Central memory CD4-positive, alpha-beta T cell (primary cell): ENCODE measurements at regions not wholly inside any gene's neighbourhood (a gene's known extent, or its start where the extent isn't known, plus 50 kb on each side); places are given as distances from the start of the nearest gene placed in this dataset.

Experiments used
- DNase-seq: peaks from one replicate; pipeline ENCODE4 v3.0.0; 2022

DNA sequence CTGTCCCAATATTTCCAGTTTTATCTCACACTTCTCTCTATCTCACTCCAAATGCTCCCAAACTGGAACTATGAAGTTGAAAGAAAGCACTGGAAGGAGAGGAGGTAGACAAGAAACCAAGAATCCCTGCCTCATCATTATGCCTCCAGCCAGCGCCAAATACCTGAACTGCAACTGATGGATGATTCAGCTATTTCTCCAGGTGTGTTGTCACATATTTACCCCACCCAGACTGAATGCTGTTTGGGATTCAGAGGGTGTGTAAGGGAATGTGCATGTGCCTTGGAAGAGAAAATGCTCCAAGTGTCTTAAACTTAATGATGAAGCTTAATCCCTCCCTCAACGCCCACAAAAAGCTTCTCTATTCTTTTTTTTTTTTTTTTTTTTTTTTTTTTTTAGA lies 269.5 kb upstream of the ATP11B start:
- DNase-seq: no peak

DNA sequence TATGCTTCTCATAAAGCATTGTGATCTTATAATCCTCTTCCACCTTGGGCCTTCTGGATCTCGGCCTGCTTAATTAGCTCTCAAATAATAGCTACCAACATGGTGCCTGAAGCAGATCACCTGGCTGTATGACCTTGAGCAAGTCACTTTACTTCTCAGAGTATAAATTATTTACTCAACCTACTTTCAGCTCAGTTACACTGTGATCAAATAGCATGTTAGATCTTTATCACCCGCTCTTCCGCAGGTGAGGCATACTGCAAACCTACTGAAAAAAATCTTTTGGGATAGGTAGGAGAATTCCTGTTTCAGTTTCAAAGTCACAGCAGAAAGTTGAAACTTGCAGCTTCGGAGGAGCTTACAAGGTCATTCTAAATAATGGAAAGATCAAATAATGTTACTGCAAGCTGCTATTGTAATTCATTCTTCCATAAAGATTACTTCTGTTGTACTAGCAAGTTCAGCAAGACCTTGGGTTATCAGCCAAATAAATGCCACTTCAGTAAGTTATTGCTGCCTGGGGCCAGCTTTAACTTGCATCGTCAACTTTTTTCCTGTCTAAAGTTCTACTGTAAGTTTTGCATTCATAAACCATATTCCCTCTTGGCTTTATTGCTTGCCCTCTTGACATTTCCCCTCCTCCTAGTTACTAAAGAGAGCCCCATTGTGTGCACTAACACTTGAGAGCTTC lies 268.4 kb upstream of the ATP11B start:
- DNase-seq: no peak

DNA sequence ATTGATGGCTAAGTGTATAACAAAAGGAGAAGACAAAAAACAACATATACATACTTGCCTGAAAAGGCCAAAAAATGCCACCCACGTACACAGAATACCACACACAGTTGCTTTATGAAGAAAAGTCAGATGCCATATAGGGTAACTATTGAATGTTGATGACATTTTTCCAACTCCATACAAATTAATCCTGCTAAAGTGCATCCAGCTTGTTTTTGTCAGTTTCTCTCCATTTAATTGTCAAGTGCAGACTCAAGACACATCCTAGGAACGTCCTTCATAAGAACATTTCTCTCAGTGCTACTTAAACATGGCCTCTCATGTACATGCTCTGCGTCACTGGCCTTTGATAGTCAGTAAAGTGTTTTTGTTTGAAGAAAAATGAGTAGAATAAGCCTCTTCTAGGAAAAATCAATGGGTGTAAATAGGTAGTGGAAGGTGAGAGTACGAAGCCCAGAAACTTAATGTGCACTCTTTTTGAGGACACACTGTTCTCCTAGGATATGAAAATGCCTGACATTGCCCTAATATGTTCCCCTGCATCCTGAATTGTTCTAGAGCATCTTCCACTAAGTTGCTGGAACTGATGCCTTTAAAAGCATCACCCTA lies 267.4 kb upstream of the ATP11B start:
- no peak for DNase-seq

DNA sequence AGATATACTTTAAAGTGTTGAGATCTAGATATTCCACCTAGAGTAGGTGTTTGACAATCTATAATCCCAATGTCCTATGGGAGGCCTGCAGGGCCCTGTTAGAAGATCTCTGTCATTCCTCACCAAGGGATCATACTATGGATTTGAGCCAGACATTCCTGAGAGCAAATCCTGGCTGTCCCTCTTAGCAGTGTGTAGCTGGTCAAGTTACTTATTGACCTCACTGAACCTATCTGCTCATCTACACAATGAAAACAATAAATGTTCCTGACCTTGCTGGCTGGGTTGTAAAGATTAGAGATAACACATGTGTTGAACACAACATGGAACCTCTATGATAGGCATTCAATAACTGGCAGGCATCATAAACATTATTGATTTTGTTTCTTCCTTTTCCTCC lies 265.6 kb upstream of the ATP11B start:
- no peak for DNase-seq

DNA sequence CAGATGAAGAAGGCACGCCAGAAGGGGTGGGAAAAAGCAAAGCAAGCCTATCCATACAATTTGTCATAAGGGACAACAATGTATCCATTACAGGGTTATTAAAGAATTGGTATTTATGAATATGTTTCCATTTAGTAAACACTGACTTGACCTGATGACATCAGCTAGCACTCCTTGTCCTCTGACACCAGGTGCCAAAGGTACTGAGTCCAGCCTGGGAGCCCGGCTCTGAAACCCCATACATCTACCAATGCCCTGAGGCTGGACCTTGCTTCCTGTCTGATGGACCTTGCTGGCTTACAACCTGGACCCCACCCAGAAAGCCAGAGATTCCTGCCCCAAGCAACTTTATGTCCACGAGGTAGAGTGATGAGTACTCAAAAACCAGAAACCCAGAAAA lies 263.0 kb upstream of the ATP11B start:
- no peak for DNase-seq

DNA sequence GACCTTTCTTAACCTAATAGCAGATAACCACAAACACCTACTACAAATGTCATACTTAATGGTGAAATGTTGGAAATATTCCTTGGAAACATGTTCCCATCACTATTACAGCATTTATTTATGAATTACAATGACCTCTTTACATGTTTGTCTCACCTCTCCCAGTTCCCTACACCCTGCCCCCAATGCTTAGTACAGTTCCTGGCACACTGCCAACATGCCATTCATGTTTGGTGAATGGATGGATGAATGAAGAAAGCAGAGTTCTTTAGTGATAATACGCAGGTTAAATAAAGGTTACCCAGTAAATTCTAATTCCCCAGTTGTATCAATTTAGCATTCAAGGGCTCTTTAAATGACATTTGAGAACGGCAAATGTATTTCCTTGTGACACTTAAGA lies 259.9 kb upstream of the ATP11B start:
- no peak for DNase-seq

DNA sequence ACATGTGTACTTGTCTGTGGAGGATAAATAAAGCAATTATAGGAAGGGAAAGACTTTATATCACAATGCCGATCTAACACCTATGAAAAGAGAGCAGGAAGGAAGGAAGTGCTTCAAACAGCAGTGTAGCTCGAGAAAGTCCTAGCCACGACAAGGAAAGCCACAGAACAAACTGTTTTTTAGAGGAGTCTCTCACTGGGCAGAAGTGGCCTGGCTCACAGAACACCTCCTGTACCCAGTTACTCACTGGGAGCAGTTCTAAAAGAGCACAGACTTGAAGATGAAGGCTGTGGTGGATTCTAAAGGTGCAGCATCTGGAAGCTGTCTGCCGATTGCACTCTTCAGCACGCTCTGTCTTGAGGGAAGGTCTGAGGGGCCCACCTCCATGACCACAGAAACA lies 248.8 kb upstream of the ATP11B start:
- DNase-seq: no peak

DNA sequence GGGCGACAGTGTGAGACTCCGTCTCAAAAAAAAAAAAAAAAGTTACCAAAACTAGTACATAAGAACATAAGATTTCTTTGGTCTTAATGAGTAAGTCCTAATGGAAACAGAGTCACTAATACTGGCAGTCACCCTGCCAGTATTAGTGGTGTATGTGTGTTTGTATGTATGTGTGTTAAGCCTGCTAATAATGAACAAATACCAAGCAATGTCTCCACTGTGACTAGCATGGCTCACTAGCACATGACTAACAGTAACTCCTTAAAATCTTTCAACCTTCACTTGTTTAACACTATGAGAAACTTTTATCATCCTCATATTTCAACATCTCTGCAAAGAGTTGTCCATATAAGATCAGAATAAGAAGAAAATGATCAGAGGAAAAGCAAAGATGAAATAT lies 231.0 kb upstream of the ATP11B start:
- DNase-seq: no peak

DNA sequence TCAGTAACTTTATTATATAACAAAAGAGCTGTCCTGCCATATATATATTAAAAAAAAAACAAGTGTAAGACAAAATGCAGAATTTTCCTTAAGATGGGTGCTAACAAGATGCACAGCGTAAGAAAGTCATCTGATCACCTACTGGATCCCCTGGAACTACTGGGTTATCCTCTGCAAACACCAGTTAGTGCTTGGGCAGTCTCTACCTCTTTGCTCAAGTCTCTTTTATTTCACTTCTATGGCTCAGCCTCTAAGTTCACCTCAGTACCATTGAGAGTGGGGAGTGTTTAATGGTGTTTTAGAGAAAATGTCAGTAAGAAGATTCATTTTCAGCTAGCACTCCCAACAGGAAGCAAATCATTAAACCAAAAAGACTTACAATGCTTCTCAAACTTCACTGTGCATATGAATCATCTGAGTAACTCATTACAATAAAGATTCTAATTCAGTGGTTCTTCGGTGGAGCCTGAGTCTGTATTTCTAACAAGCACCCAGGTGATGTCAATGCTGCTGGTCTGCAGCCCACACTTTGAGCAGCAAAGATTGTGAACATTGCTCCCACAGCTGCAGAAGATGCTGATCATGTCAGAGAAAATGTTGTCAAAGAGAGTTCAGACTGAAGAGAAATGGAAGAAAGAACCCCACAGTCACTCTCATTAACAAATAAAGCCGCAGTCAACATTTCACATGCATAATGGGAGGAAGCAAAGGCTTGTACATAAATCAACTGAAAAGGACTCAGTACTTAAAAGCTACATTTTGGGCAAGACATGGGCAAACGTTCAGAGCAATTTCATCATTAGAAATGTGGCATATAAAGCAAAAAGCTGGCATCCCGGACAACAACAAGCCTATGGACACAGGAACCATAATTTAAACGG lies 227.1 kb upstream of the ATP11B start:
- DNase-seq: no peak

DNA sequence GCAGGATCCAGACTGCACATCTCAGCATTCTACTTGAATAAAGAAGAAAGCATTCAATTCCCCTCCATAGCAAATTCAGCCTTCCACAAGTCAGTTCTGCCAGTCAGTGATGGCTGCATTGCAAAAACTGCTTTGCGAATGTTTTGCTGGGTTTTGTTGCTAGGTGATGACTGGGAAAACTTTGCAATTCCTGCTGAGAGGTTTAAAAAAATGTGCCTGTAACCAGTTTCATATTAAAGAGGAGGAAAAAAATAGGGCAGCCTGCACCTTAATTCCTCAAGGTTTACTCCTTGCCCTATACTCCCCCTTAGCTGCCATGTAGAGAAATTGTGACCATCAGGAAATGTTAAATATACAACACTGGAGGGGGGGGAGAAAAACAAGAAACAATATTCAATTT lies 225.6 kb upstream of the ATP11B start:
- no peak for DNase-seq

DNA sequence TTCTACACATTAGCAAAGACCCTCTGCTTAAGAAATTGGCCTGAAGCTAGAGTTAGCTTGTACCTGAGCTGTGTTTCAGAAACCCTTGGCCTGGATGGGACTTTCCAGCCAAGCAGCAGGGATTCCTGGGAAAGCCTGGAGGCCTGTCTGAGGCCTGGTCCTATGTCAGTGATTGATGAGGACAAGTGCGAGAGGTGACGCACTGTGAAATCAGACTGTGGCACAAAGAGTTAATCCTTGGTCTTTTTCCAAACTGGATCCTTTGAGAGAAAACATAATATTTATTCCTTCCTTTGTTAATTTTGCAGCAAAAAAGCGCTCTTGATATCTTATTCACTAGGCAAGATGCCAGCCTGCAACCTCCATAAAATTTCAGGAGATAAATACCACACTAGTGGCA lies 225.0 kb upstream of the ATP11B start:
- no peak for DNase-seq

DNA sequence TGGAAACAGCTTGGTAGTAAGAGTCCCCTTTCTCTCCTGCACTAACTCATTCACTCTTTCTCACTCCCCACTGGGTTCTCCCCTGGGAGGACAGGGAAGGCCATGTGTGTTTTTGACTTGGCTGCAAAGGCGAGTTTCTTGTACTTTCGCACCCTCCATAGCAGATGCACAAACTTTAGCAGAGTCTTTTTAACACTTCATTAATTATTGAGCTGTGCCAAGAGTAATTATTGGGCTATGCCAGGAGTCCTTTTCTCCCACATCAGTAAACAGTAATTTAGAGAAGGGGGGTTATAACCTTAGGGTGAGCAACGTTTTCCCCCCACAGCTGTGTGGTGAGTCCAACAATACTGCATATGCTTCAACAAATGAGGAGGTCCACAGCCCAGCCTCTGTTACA lies 224.4 kb upstream of the ATP11B start:
- no peak for DNase-seq

DNA sequence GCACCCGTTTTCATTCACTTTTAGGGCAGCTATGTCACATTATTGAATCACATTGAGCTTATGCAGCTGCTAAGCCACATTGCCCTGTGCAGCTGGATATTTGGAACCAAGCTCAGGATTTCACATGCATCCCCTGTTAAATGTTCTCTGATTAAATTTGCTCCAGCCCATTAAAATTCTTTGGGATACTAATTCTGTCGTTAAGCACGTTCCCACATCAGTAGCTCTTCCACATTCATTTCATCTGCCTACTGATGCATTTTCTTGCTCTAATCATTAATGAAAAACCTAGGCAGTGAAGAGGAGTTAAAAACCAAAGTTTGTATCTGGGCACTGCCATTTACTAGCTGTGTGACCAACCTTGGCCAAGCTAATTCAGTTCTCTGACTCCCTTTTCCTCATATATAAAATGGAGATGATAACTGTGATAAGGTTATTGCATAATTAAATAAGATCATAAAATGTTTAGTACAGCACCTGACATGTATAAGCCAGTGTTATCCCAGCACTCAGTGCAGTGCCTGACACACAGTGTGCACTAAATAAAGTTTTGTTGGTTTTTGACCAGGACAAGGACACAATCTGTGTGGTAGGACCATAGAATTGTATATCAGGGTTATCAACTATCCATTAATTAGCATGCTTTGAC lies 222.2 kb upstream of the ATP11B start:
- DNase-seq: no peak

DNA sequence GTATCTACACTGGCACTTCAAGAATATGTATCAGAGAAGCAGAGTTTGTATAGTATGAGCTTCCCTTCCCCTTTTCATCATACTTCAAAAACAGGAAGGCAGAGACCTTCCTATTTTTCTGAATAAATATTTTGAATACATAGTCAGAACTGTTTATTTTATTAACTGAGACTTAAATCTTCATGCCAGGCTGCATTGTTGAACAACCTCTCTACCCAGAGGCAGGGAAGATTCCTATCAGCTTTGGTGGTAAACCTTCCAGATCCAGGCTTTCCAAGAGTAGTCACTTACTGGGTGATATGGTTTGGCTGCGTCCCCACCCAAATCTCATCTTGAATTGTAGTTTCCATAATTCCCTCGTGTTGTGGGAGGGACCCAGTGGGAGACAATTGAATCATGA lies 217.4 kb upstream of the ATP11B start:
- DNase-seq: no peak

DNA sequence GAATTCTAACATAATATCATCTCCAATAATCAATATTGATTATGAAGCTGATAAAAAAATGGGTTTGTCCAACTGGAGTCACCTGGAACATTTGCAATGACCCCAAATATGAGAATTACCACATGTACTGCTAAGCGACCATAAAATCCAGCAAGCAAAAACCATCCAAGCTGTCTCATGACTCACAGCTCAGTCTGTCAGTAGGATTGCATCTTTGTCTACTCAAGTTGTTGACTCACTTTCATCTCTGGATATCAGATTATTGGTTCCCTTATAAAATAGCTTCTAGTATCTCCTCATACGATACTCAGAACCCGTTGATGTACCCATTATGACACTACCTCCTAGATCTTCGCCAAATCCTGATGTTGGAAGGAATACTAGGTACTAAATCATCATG lies 209.8 kb upstream of the ATP11B start:
- DNase-seq: no peak

DNA sequence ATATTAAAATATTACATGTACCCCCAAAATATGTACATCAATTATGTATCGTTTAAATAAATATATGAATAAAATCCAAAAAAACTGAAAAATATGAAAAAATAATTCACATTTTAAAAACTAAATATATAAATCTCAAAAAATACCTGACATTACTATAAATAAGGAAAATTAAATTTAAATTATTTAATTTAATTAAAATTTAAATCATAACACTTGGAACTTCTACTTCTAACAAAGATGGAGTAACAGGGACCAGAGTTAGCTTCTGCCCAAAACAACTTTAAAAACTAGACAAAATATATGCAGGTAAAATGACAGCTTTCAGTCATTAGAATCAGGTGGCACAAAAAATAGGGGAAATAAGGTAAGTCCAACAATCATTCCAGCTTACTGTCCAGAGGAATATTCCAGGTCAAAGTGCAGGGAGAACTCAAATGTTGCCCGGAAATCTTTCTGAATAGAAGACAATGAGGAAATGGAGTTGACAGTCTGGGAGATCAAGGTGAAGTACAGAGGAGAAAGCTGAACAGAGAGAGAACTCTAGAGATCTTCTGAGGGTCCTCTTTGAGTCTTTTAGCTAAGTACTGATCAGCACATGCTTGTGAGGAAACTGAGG lies 207.7 kb upstream of the ATP11B start:
- DNase-seq: no peak

DNA sequence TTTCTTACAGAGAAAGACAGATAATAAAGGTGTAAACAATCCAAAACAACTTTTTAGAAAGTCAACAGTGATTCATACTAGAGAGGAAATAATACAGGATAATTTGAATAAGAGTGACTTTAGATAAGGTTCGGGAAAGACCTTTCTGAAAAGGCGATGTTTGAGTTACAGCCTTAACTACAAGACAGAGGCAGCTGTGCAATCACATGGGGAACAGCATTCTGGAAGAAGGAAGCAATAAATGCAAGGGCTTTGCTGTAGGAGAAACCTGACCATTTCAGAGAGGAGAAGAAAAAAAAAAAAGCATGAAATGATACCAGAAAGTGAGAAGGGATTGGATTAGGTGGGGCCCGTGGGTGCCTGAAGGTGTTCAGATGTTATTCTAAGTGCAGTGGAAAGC lies 200.6 kb upstream of the ATP11B start:
- no peak for DNase-seq

DNA sequence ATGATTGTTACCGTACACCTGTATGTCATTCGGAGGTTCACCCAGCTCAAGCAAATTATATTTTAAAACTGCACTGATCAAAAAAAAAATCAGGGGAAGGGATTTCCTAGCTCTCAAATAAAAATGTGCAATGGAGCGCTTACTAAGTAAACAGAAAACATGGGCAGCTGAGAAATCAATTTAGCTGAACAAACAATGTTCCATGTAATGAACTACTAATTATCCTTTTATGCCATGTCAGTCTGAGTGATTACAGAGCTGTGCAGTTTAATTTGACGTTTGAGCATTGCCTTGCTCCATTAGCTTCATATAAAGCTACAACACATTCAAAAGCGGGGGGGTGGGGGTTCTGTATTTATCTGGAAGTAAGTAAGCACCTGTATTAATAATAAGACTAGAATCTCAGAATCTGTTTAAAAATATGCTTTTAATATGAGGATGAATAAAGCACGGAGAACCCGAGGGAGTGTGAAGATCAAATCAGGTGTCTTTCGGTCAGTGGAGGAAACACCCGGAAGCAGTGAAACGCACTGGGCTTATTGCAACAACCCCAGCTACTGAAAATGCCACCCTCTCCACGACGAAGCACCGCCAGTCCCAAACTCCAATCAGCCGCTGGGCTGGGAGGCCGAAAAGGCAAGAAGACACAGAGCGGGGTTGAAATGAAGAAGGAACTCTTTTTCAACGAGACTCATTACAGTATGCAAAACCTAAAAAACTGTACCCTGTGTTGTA lies 196.5 kb upstream of the ATP11B start:
- no peak for DNase-seq

DNA sequence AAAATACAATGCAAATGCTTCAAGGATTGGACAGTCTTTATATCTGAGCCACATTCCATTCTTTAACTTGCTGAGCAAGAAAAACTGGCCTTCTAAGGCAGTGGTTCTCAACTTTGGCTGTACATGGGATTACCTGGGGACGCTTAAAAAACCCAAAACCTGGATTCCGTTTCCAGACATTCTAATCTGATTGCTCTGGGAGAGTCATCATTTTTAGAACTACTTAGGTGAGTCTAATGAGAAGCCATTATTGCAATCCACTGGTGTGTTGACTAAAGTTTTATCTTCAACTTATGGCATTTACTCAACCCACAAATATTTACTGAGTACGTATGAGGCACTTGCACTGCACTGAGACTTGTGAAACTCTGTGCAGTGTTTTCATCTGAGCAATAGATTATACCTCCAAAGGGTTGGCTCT lies 195.7 kb upstream of the ATP11B start:
- DNase-seq: no peak

DNA sequence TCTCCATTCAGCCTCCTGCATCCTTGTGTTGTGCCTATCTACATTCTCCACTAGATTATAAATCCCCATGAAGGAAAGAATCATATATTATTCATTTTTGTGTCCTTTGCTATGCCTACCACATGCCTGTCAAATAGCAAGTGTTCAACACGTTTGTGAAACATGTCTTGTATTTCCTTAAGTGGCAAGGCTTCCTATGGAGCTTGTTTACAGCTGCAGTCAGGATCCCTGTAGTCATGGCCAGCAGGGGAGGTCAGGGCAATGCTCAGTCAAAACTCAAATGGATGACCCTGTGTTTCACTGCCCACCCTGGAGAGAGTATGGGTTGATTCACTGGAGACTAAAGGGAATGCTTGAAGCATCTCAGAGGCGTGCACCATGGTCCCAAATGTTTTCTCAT lies 191.7 kb upstream of the ATP11B start:
- DNase-seq: no peak

DNA sequence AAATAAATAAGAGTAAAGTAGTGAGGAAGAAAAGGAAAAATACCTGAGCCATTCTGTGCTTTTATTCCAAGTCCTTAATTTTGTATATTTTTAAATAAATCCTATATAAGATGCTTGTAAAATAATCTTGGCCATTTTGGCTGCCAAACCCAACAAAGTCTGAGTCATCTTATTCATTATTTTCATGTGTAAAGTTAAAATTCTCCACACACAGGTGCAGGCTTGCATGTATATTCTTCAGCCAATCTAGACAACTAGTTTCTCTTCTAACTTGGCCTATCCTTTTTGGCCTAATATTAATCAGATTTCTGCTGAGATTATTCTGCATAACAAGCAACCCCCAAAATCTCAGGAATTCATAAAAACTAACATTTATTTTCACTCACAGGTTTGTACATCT lies 189.8 kb upstream of the ATP11B start:
- DNase-seq: no peak

DNA sequence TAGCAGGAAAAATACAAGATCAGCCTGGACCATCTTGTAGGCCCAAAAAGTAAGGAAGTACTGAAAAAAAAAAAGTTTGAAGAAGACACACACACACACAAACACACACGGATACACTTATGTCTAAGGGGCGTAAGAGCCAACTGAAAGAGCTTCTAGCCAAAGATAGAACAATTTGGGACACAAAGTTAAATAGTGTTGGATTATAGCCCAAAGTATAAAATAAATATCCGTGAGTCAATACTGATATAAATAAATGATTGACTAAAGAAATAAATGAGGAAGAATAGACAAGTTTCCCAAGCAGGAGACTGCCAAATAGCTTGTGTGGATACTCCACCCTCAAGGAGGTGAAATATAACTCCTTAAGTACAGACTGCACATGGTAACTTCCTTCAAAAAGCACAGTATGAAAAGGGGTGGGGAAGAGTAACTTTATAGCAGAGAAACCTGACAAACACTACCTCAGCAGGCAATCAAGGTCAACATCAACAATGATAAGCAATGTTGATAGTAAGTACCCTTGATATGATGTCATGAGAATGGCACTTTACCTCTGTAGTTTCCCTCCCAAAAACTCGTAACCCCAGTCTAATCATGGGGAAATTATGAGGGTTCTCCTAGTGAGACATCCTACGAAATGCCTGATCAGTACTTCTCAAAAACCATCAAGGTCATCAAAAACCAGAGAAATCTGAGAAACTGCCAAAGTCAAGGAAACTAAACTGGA lies 187.3 kb upstream of the ATP11B start:
- DNase-seq: no peak
